Stomach (tissue), 8 donors: ENCODE measurements at regions not wholly inside any gene's neighbourhood (a gene's known extent, or its start where the extent isn't known, plus 50 kb on each side); places are given as distances from the start of the nearest gene placed in this dataset.

Experiments used
- DNase-seq, 2 donors: peaks; one replicate each; pipeline versions ENCODE4 v3.0.0 to v3.0.0-alpha.2; 2013 to 2019
- H3K27ac ChIP-seq, 5 donors: fragments of 200-600 bp in 4 of 5; sonication (generic) in 4 of 5; one replicate each; pipeline ENCODE4 v1.5.1; 2013 to 2019; ENCODE audit warnings: mild to moderate bottlenecking in 1 of 5, moderate library complexity in 1 of 5
- H3K27me3 ChIP-seq, 3 donors: fragments of 200-600 bp; sonication (generic); one replicate each; pipeline ENCODE4 v1.5.1; 2017 to 2019; ENCODE audit warnings: mixed run types in 1 of 3
- H3K36me3 ChIP-seq, 4 donors: fragments of 200-600 bp; sonication (generic); 1 replicate in 3 of 4; 2 replicates in 1 of 4; pipeline ENCODE4 v1.5.1; 2016 to 2019
- H3K4me1 ChIP-seq, 4 donors: fragments of 200-600 bp; sonication (generic); one replicate each; pipeline ENCODE4 v1.5.1; 2016 to 2019
- H3K4me3 ChIP-seq, 4 donors: fragments of 200-600 bp; sonication (generic) in 3 of 4; one replicate each; pipeline ENCODE4 v1.5.1; 2016 to 2019; ENCODE audit warnings: mild to moderate bottlenecking in 1 of 4
- H3K9me3 ChIP-seq, 4 donors: fragments of 200-600 bp; sonication (generic); one replicate each; pipeline ENCODE4 v1.5.1; 2016 to 2019
- EP300 ChIP-seq: sonication (generic); formaldehyde crosslinking; IDR thresholded peaks from one replicate; pipeline ENCODE4 v1.6.1; 2017; ENCODE audit warnings: antibody characterized with exemption
- POLR2A ChIP-seq, 4 donors: fragments of 450-650 bp; IDR thresholded peaks; one replicate each; pipeline ENCODE4 v1.6.1; 2016; ENCODE audit warnings: antibody characterized with exemption in 4 of 4, control low read depth in 2 of 4, mild to moderate bottlenecking in 1 of 4, moderate library complexity in 1 of 4
- POLR2AphosphoS5 ChIP-seq, 3 donors: sonication (generic); formaldehyde crosslinking; IDR thresholded peaks; one replicate each; pipeline ENCODE4 v1.6.1; 2016; ENCODE audit warnings: antibody characterized with exemption in 3 of 3
- WGBS, 5 donors: extraction: QIAGEN DNeasy Blood & Tissue Kit in 3 of 5; methylation state at CpG; one replicate each; pipeline versions ENCODE4 v1.1.5 to v1.1.7; 2013 to 2018; 5-methylcytosine and 5-hydroxymethylcytosine counted together
- intact Hi-C: fragments of 100-400 bp; cut with DNase I; formaldehyde crosslinking; loops from one replicate; pipeline ENCODE4 v1.15.1; 2023; ENCODE audit warnings: low total_unique reads
- TF ChIP-seq, protein P1 (sequence below), 7 experiments: fragments of 450-650 bp in 4 of 7; fragments of 200-600 bp in 3 of 7; sonication (generic) in 3 of 7; IDR thresholded peaks; one replicate each; pipeline ENCODE4 v1.5.1; 2016 to 2019; ENCODE audit warnings: antibody characterized with exemption in 7 of 7, control low read depth in 2 of 7, mild to moderate bottlenecking in 1 of 7
- donor health status: healthy with polysubstance abuse.
- donor health status: Bipolar disorder and iron deficiency.
- donor health status: healthy.

DNA sequence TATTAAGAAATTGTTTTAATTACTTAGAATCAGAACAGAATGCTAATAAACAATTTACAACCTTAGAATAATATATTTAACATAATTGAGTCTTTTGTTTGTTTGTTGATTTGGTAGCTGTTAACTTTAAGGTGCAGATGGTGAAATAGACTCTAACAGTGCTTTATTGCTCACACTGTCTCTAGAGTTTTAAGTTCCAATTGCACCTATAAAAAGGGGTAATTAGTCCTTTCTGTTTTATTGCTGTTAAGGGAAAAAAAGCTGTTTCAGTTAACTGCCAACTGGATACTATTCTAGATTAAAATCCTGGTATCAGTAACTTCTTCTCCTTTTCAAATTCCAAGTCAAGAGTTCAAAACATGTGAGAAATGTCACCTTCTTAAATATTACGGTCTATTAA is 197.6 kb upstream of the TMPRSS15 start:
- DNase-seq = no peak
- no peak for TF ChIP-seq POLR2AphosphoS5 (IDR thresholded peaks at IDR 0.05)
- TF ChIP-seq EP300 = no peak
- TF ChIP-seq, protein P1, sequence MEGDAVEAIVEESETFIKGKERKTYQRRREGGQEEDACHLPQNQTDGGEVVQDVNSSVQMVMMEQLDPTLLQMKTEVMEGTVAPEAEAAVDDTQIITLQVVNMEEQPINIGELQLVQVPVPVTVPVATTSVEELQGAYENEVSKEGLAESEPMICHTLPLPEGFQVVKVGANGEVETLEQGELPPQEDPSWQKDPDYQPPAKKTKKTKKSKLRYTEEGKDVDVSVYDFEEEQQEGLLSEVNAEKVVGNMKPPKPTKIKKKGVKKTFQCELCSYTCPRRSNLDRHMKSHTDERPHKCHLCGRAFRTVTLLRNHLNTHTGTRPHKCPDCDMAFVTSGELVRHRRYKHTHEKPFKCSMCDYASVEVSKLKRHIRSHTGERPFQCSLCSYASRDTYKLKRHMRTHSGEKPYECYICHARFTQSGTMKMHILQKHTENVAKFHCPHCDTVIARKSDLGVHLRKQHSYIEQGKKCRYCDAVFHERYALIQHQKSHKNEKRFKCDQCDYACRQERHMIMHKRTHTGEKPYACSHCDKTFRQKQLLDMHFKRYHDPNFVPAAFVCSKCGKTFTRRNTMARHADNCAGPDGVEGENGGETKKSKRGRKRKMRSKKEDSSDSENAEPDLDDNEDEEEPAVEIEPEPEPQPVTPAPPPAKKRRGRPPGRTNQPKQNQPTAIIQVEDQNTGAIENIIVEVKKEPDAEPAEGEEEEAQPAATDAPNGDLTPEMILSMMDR (IDR thresholded peaks at IDR 0.05) = no peak
- no peak for TF ChIP-seq POLR2A (IDR thresholded peaks at IDR 0.05)
- Histone ChIP-seq H3K27me3 (no peaks in the 10 kb centered on the region), H3K4me3 (no peak overlapping the region), H3K9me3 (no peaks in the 10 kb centered on the region), H3K36me3 (no peaks in the 10 kb centered on the region), H3K4me1 (no peaks in the 10 kb centered on the region), H3K27ac (no peak overlapping the region)
- WGBS, 5 donors = 89 to 96% (median 96%) methylated on average over 1 of the region's 1 CpG
- intact Hi-C loops = no loop called here

DNA sequence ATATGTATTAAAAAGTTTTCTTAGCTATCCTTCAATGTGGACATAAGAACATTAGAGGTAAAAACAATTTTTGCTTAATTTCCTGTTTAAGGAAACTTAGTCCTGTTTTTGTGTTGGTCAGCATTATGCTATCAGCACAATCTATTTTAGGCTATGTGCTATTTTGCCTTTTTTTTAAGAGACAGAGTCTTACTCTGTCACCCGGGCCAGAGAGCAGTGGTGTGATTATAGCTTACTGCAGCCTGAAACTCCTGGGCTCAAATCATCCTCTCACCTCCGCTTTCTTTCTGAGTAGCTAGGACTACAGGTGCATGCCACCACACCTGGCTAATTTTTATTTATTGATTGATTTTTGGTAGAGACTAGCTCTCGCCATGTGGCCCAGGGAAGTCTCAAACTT is 199.1 kb upstream of the TMPRSS15 start:
- Histone ChIP-seq H3K4me1 (no peaks in the 10 kb centered on the region), H3K36me3 (no peaks in the 10 kb centered on the region), H3K27ac (no peak overlapping the region), H3K27me3 (no peaks in the 10 kb centered on the region), H3K9me3 (no peaks in the 10 kb centered on the region), H3K4me3 (no peak overlapping the region)
- no peak for DNase-seq
- TF ChIP-seq POLR2A (IDR thresholded peaks at IDR 0.05) (no peak), EP300 (no peak)
- intact Hi-C loops = no loop called here
- WGBS, 5 donors = 63 to 87% (median 82%) methylated on average over 3 of the region's 3 CpGs

DNA sequence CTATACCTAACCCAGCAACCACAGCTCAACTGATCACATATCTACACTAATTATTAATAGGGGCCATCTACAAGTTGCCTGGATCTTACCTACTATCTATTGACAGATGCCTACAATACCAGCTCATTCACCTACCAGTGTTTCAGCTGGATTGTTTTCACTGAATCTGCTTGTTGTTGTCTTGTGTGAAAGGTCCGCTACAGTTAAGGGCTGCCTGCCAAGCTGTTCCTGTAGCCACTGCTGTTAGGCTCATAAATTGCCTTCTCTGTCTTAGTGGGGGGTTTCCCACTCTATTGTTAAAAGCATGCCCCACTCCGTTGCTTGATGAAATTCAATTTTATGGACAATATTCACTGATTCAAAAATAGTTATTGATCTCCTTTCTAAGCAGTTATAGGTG is 199.7 kb upstream of the TMPRSS15 start:
- Histone ChIP-seq H3K4me1 (no peaks in the 10 kb centered on the region), H3K4me3 (no peak overlapping the region), H3K9me3 (no peaks in the 10 kb centered on the region), H3K27ac (no peak overlapping the region), H3K27me3 (no peaks in the 10 kb centered on the region), H3K36me3 (no peaks in the 10 kb centered on the region)
- TF ChIP-seq POLR2AphosphoS5 (IDR thresholded peaks at IDR 0.05) (no peak), EP300 (no peak), POLR2A (IDR thresholded peaks at IDR 0.05) (no peak)
- TF ChIP-seq, protein P1 (IDR thresholded peaks at IDR 0.05) = no peak
- intact Hi-C loops = no loop called here
- WGBS, 5 donors = 43 to 71% (median 59%) methylated on average over 2 of the region's 2 CpGs
- no peak for DNase-seq

DNA sequence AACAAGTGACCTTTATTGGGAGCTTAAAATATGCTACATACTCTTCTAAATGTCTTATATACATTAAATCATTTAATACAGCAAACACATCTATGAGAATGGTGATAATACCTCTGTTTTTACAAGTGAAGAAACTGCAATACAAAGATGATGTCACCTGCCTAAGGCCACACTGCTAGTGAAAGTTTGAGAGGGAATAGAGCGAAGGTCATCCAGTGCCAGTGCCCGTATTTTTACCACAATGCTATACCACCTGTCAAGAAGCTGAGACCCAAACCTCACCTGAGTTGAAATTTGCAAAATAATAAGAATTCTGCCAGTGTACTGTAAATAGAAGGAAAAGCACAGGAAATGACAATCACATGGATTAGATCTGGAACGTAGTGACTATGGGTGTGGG is 200.4 kb upstream of the TMPRSS15 start:
- H3K36me3 ChIP-seq = no peaks in the 10 kb centered on the region
- H3K9me3 ChIP-seq = no peaks in the 10 kb centered on the region
- 60 to 73% (median 68%) methylated on average over 3 of the region's 3 CpGs for WGBS, 5 donors
- no peaks in the 10 kb centered on the region for H3K4me1 ChIP-seq
- intact Hi-C loops = no loop called here
- DNase-seq = no peak
- TF ChIP-seq POLR2AphosphoS5 (IDR thresholded peaks at IDR 0.05) (no peak), POLR2A (IDR thresholded peaks at IDR 0.05) (no peak), EP300 (no peak)
- TF ChIP-seq, protein P1 (IDR thresholded peaks at IDR 0.05) = no peak
- H3K4me3 ChIP-seq = no peak overlapping the region
- no peaks in the 10 kb centered on the region for H3K27me3 ChIP-seq
- H3K27ac ChIP-seq = no peak overlapping the region

DNA sequence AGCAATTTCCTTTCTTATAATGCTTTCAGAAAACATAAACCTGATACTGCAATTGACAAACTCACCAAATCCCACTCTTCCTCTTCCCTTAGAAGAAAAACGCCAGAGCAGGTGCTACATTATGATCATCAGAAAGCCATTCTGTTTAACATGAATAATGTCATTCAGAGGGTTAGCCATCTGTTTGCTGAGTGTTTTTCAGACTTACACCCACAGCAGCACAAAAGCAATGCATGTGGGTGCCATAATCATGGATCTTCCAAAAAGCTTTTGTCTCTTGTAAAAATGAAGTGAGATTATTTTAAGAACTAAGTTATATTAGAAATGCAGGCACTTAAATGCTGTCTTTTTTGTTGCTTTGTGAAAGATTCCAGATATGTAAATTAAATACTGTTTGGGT is 204.6 kb upstream of the TMPRSS15 start:
- H3K36me3 ChIP-seq = no peaks in the 10 kb centered on the region
- H3K9me3 ChIP-seq = no peaks in the 10 kb centered on the region
- 38 to 55% (median 48%) methylated on average over 1 of the region's 1 CpG for WGBS, 5 donors
- H3K4me3 ChIP-seq = no peak overlapping the region
- DNase-seq = peak in 1 of 2 donors; percentile 4
- intact Hi-C loops = no loop called here
- no peak overlapping the region for H3K27ac ChIP-seq
- no peaks in the 10 kb centered on the region for H3K4me1 ChIP-seq
- no peaks in the 10 kb centered on the region for H3K27me3 ChIP-seq
- TF ChIP-seq EP300 (no peak), POLR2AphosphoS5 (IDR thresholded peaks at IDR 0.05) (no peak), POLR2A (IDR thresholded peaks at IDR 0.05) (no peak)
- TF ChIP-seq, protein P1 (IDR thresholded peaks at IDR 0.05) = no peak
